Suprapubic skin (tissue), 4 donors: ENCODE measurements at regions not wholly inside any gene's neighbourhood (a gene's known extent, or its start where the extent isn't known, plus 50 kb on each side); places are given as distances from the start of the nearest gene placed in this dataset.

Source experiments
- CTCF ChIP-seq, 2 donors: fragments of 200-600 bp in 1 of 2; fragments of 450-650 bp in 1 of 2; sonication (generic) in 1 of 2; IDR thresholded peaks; one replicate each; pipeline ENCODE4 v1.5.1; 2016 to 2019; ENCODE audit warnings: antibody characterized with exemption in 2 of 2, mild to moderate bottlenecking in 1 of 2, moderate library complexity in 1 of 2
- POLR2A ChIP-seq, 2 donors: fragments of 450-650 bp; IDR thresholded peaks; one replicate each; pipeline ENCODE4 v1.6.1; 2017; ENCODE audit warnings: antibody characterized with exemption in 2 of 2, mild to moderate bottlenecking in 2 of 2, moderate library complexity in 2 of 2
- POLR2AphosphoS5 ChIP-seq, 3 donors: sonication (generic); formaldehyde crosslinking; IDR thresholded peaks; one replicate each; pipeline ENCODE4 v1.6.1; 2017; ENCODE audit warnings: antibody characterized with exemption in 3 of 3

GRCh38 chr4:79763486-79764075 is 309.4 kb downstream of the ANTXR2 start:
- TF ChIP-seq CTCF (IDR thresholded peaks at IDR 0.05) = no peak
- no peak for TF ChIP-seq POLR2A (IDR thresholded peaks at IDR 0.05)
- no peak for TF ChIP-seq POLR2AphosphoS5 (IDR thresholded peaks at IDR 0.05)
